AG09319 (cell line): ENCODE measurements at regions not wholly inside any gene's neighbourhood (a gene's known extent, or its start where the extent isn't known, plus 50 kb on each side); places are given as distances from the start of the nearest gene placed in this dataset.
"Not testable (repeated sequence)": the region's sequence is repeated elsewhere in the genome, so short reads cannot be mapped to it uniquely, and the experiment has no call there.

Source experiments
- DNase-seq: peaks from one replicate; pipeline ENCODE4 v3.0.0-alpha.2; 2010; ENCODE audit warnings: low read depth; ENCODE audit errors: extremely low read depth
- TF ChIP-seq, protein P1 (sequence below): IDR thresholded peaks from 2 replicates; pipeline ENCODE4 v1.5.1; 2011; ENCODE audit warnings: low read depth, mild to moderate bottlenecking, inconsistent platforms, low read length, moderate library complexity

DNA sequence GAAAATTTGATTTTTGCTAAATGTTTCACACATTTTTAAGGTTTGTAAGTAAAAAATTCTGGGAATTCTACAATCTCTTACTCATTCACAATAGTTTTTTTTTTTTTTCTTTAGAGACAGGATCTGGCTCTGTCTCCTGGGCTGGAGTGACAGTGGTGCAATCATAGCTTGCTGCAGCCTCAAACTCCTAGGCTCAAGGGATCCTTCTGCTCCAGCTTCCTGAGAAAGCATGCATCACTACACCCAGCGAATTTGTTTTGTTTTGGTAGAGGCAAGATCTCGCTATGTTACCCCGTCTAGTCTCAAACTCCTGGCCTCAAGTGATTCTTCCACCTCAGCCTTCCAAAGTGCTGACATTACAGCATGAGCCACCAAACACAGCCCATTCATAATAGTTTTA is 232.8 kb downstream of the GJA1 start:
- no peak for DNase-seq
- TF ChIP-seq, protein P1, sequence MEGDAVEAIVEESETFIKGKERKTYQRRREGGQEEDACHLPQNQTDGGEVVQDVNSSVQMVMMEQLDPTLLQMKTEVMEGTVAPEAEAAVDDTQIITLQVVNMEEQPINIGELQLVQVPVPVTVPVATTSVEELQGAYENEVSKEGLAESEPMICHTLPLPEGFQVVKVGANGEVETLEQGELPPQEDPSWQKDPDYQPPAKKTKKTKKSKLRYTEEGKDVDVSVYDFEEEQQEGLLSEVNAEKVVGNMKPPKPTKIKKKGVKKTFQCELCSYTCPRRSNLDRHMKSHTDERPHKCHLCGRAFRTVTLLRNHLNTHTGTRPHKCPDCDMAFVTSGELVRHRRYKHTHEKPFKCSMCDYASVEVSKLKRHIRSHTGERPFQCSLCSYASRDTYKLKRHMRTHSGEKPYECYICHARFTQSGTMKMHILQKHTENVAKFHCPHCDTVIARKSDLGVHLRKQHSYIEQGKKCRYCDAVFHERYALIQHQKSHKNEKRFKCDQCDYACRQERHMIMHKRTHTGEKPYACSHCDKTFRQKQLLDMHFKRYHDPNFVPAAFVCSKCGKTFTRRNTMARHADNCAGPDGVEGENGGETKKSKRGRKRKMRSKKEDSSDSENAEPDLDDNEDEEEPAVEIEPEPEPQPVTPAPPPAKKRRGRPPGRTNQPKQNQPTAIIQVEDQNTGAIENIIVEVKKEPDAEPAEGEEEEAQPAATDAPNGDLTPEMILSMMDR, result no peak

DNA sequence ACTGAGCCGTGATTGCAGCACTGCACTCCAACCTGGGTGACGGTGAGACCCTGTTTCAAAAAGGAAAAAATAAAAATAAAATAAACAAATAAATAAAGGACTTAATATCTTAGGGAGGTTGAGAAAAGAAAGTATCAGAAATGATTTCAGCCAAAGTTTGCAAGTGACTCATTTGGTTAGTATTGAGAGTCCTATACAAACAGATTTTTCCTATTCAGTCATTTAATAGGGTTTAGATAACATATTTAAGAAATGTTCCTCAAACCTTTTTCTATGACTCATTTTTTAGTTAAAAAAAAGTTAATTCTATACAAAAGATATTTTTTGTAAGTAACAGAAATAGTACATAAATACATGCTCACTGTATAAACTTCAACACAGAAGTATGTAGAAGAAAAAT is 235.1 kb downstream of the GJA1 start:
- DNase-seq, result no peak
- TF ChIP-seq, protein P1, result no peak

DNA sequence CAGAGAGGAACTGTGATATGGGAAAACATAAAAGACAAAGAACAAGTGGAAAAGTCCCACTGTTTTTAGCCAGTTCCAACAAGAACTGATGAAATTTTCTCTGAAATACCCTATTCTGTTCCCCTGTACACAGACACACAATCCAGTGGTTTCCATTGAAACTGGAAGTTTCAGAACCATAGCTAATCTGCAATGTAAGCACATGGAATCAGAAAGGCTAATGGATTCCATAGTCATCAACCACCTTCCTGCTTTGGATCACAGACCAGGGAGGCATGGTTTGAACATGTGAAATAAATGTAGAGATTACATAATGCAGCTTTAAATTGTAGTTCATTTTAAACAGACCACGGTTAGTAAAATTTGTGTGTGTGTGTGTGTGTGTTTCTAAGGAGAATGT is 242.1 kb downstream of the GJA1 start:
- TF ChIP-seq, protein P1, result no peak
- no peak for DNase-seq

DNA sequence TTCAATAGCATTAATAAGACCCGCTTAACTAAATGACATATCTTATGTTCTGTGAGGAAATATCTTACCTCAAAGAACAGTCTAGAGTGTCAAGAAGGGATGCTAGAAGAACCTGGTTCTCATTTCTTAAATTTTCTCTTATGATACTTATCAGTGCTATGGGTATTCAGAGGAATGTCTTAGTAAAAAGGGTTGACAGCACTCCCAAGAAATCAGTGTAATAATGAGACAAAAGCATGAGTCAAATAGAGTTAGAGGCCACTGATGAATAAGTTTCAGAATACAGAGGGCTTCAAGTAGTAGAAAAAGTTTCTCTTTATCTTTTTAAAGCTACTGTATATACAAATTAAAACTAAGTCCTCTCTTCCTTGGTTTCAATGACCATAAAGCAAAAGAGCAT is 242.8 kb downstream of the GJA1 start:
- no peak for DNase-seq
- TF ChIP-seq, protein P1, result no peak

DNA sequence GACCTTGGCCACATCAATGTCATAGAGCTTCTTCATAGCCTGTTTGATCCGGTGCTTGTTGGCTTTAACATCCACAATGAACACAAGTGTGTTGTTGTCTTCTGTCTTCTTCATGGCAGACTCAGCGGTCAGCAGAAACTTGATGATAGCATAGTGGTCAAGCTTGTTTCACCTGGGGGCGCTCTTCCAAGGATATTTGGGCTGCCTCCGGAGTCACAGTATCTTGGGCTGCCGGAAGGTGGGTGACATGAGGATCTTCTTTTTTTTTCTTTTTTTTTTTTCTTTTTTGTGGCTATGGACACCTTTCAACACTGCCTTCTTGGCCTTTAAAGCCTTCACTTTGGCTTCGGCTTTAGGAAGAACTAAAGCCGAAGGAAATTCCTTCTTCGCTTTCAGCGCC is 244.6 kb downstream of the GJA1 start:
- no peak for DNase-seq
- TF ChIP-seq, protein P1, result no peak

DNA sequence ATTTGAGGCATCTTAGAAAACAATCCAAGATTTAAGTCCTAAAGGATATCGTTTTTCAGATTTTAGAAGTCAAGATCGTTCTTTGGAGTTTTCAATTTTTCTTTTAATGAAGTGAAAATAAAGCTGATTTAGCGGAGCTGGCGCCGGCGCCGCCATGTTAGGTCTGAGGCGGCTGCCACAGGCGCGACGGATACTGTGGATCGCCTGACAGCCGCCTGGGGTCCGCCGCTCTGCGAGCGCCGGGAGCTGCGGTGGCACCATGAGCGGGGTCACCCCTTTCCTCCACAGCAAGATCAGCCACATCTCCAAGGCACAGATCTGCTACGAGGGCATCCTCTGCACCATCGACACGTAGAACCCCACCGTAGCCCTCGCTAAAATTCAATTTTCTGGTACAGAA is 247.2 kb downstream of the GJA1 start:
- no peak for DNase-seq
- TF ChIP-seq, protein P1, result no peak

DNA sequence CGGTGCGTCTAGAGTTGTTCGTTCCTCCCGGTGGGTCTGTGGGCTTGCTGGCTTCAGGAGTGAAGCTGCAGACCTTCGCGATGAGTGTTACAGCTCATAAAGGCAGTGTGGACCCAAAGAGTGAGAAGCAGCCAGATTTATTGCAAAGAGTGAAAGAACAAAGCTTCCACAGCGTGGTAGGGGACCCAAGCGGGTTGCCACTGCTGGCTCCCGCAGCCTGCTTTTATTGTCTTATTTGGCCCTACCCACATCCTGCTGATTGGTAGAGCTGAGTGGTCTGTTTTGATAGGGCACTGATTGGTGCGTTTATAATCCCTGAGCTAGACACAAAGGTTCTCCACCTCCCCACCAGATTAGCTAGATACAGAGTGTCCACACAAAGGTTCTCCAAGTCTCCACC is 250.4 kb downstream of the GJA1 start:
- DNase-seq, result not testable (repeated sequence)

DNA sequence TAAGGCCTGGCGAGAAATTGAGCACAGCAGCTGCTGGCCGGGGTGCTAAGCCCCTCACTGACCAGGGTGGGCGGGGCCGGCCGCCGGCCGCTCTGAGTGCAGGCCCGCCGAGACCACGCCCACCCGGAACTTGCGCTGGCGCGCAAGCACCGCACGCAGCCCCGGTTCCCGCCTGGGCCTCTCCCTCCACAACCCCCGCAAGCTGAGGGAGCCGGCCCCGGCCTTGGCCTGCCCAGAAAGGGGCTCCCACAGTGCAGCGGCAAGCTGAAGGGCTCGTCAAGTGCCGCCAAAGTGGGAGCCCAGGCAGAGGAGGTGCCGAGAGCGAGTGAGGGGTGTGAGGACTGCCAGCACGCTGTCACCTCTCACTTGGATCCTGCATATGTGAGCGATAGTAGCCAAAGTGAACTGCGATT is 251.2 kb downstream of the GJA1 start:
- TF ChIP-seq, protein P1, result no peak
- no peak for DNase-seq
